Psoas muscle (tissue), 7 donors: ENCODE measurements at regions not wholly inside any gene's neighbourhood (a gene's known extent, or its start where the extent isn't known, plus 50 kb on each side); places are given as distances from the start of the nearest gene placed in this dataset.

Experiments used
- ATAC-seq, 4 donors: fragments of 200-7000 bp; cut with Tn5 transposase; one replicate each; pipeline ENCODE4 v1.9.1; 2020; ENCODE audit warnings: moderate library complexity in 3 of 4, mild to moderate bottlenecking in 2 of 4
- DNase-seq, 2 donors: peaks; one replicate each; pipeline ENCODE4 v3.0.0-alpha.2; 2020
- H3K27ac ChIP-seq: fragments of 200-600 bp; one replicate; pipeline ENCODE4 v1.8.0; 2022
- H3K27me3 ChIP-seq, 3 donors: fragments of 200-600 bp in 1 of 3; one replicate each; pipeline versions ENCODE4 v1.6.1 to v1.8.0; 2013 to 2022; ENCODE audit warnings: low read length in 2 of 3, mild to moderate bottlenecking in 2 of 3, moderate library complexity in 1 of 3; ENCODE audit not compliant: insufficient read depth in 3 of 3
- H3K36me3 ChIP-seq, 2 donors: fragments of 200-600 bp in 1 of 2; one replicate each; pipeline versions ENCODE4 v1.6.1 to v1.8.0; 2013 to 2022; ENCODE audit warnings: low read depth in 1 of 2, mild to moderate bottlenecking in 1 of 2, moderate library complexity in 1 of 2; ENCODE audit not compliant: insufficient read depth in 1 of 2
- H3K4me1 ChIP-seq: fragments of 200-600 bp; one replicate; pipeline ENCODE4 v1.8.0; 2022
- H3K4me3 ChIP-seq: fragments of 200-600 bp; one replicate; pipeline ENCODE4 v1.8.0; 2022; ENCODE audit warnings: mild to moderate bottlenecking
- H3K9me3 ChIP-seq: fragments of 200-600 bp; one replicate; pipeline ENCODE4 v1.8.0; 2022
- CTCF ChIP-seq: fragments of 200-600 bp; IDR thresholded peaks from one replicate; pipeline ENCODE4 v1.8.0; 2022; ENCODE audit warnings: antibody characterized with exemption
- WGBS, 3 donors: extraction: QIAGEN DNeasy Blood & Tissue Kit; methylation state at CpG; one replicate each; pipeline versions ENCODE4 v1.1.6 to v1.1.7; 2013; 5-methylcytosine and 5-hydroxymethylcytosine counted together
- intact Hi-C, 2 donors: fragments of 100-400 bp; cut with DNase I; formaldehyde crosslinking; loops; one replicate each; pipeline versions ENCODE4 v1.11.0 to v1.14.2; 2022
- donor health status: healthy with polysubstance abuse.
- donor health status: DM: no; HTN: no; CAD: no; lungs with moderate emphysema.
- donor health status: Bipolar disorder and iron deficiency.
- donor health status: healthy.
- donor health status: DM: yes; HTN: yes; CAD: no.
- donor health status: DM: no; HTN: no; CAD: no.
- donor health status: DM: yes; HTN: yes; CAD: no.

- 80 to 87% (median 84%) methylated on average over 4 of the region's 4 CpGs for WGBS, 3 donors
- no peak overlapping the region for H3K27ac ChIP-seq
- no peak for ATAC-seq
- no peaks in the 10 kb centered on the region for H3K27me3 ChIP-seq
- DNase-seq, result no peak
- H3K4me3 ChIP-seq, result no peak overlapping the region
- H3K9me3 ChIP-seq, result no peaks in the 10 kb centered on the region
- no peaks in the 10 kb centered on the region for H3K4me1 ChIP-seq
- intact Hi-C loops, result no loop called here
- TF ChIP-seq CTCF, result no peak
- H3K36me3 ChIP-seq, result no peaks in the 10 kb centered on the region
These were observed 214.5 kb downstream of the TBX18 start for GRCh38 chr6:84549917-84550316.

DNA sequence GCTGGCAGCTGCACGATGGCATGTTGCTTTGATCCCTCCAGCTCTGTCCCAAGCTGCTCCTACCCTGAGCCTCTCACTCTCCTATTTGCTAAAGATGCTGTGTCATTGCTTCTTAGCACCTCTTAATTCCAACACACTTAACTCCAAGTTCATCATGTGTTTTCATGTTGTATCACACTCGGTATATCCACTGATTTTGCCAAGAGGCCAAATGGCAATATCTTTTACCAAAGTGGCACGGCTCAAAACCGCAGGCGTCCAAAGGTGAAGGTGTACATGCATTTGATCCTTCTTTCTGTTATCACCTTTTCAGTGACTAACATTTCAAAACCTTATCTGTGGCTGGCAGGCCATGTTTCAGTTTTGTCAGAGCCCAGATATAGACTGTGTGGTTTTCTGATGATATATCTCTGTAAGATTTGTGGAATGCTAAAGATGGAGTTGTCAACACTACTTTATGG lies 217.0 kb downstream of the TBX18 start:
- WGBS, 3 donors, result 53 to 66% (median 66%) methylated on average over 5 of the region's 5 CpGs
- intact Hi-C loops, result no loop called here
- ATAC-seq (no peak), DNase-seq (no peak)
- H3K4me1 ChIP-seq, result no peaks in the 10 kb centered on the region
- no peak overlapping the region for H3K4me3 ChIP-seq
- H3K9me3 ChIP-seq, result peaks cover 5% of the 10 kb centered on the region
- no peaks in the 10 kb centered on the region for H3K36me3 ChIP-seq
- no peaks in the 10 kb centered on the region for H3K27me3 ChIP-seq
- H3K27ac ChIP-seq, result no peak overlapping the region
- TF ChIP-seq CTCF, result no peak

DNA sequence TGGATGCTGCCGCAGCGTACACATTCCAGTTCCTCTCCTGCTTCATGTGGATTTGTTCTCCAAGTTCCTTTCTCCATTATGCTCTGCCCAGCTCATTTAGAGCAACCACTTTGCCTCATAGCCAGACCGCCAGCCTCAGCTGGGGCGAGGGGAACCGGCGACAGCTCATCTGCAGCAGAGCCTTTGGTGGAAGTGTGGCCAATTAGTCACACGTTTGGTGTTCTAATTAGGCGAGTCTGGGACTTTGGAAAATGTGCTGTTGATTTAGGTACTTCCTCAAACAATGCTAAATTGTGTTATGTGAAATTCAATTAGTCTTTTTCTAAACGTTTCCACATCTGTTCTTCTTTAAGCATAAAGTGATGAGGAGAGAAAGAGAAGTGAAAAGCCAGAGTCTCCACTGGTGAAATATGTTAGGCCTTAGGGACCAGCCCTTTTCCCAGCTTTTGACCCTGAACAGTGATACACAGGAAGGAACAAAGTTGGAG lies 217.9 kb downstream of the TBX18 start:
- intact Hi-C loops, result no loop called here
- H3K27ac ChIP-seq, result no peak overlapping the region
- H3K27me3 ChIP-seq, result no peaks in the 10 kb centered on the region
- 12 to 17% (median 14%) methylated on average over 9 of the region's 9 CpGs for WGBS, 3 donors
- peaks cover 5% of the 10 kb centered on the region for H3K9me3 ChIP-seq
- no peaks in the 10 kb centered on the region for H3K4me1 ChIP-seq
- H3K36me3 ChIP-seq, result no peaks in the 10 kb centered on the region
- DNase-seq (no peak), ATAC-seq (no peak)
- no peak overlapping the region for H3K4me3 ChIP-seq
- TF ChIP-seq CTCF, result no peak

DNA sequence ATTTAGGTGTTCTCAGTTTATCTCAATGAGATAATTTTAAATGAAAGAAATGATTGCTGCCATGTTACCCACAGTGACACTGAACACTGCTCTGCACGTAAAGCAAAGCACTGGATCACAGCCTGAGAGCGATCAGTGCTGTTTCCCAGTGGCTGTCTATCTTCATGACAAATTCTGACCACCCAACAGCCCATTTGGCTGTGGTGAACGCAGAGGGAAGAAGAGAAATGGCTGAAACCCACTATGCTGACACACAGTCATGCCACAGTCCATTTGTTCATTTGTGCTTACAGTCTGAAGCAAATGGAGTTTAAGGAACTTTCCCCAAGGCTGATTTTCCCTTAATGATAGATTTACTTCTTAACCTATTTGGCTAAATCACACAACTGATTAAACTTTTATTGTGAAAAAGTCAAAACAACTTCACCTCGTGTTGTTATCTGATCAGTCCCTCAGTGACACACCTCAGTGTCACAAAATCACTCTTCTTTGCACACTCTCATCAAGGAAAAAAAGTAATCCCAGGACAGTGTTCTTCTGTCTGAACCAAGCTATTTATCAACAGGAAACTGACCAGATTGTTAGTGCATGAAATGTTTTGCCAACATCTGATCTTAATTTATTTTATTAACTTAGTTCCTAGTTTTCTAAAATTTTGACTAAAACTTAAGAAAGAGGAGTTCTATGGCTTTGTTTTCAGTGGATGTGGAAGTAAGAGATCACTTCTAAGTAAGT lies 225.1 kb downstream of the TBX18 start:
- Histone ChIP-seq H3K36me3 (no peaks in the 10 kb centered on the region), H3K27me3 (no peaks in the 10 kb centered on the region), H3K4me1 (no peaks in the 10 kb centered on the region), H3K27ac (no peak overlapping the region), H3K9me3 (peaks cover 3% of the 10 kb centered on the region), H3K4me3 (no peak overlapping the region)
- ATAC-seq, result no peak
- 31 to 45% (median 35%) methylated on average over 4 of the region's 4 CpGs for WGBS, 3 donors
- no peak for DNase-seq
- TF ChIP-seq CTCF, result no peak
- intact Hi-C loops, result no loop called here
